NCI-H128 (cell line): ENCODE measurements at regions not wholly inside any gene's neighbourhood (a gene's known extent, or its start where the extent isn't known, plus 50 kb on each side); places are given as distances from the start of the nearest gene placed in this dataset.
"Not testable (repeated sequence)": the region's sequence is repeated elsewhere in the genome, so short reads cannot be mapped to it uniquely, and the experiment has no call there.

Experiments
- DNase-seq: peaks from one replicate; lab custom pipeline; 2025; ENCODE audit not compliant: unreplicated experiment; lab: John Stamatoyannopoulos, UW

- not testable (repeated sequence) for DNase-seq
These were observed 321.0 kb upstream of the FRG1 start for GRCh38 chr4:189619441-189620250.

GRCh38 chr4:189622574-189622973 lies 318.1 kb upstream of the FRG1 start:
- DNase-seq, result not testable (repeated sequence)

DNA sequence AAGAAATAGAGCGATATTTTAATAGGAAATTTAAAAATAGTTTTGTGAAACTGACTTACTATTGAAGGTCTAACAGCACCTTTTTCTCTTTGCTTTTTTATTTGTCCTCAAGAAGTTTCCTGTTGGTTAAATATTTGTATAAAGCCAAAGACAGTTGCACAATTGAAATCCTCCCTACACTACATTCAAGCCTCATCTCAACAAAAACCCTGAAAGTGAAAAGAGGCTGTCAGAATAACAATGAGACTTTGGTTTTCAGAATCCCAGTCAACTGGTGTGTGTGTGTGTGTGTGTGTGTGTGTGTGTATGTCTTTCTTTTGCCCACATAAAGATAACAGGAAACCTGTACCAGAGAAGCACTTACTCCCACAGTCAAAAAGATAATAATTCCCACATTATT lies 313.6 kb upstream of the FRG1 start:
- DNase-seq, result not testable (repeated sequence)

- DNase-seq, result not testable (repeated sequence)
These were observed 310.9 kb upstream of the FRG1 start for GRCh38 chr4:189629733-189630132.

GRCh38 chr4:189630913-189631567 lies 309.6 kb upstream of the FRG1 start:
- DNase-seq, result not testable (repeated sequence)

DNA sequence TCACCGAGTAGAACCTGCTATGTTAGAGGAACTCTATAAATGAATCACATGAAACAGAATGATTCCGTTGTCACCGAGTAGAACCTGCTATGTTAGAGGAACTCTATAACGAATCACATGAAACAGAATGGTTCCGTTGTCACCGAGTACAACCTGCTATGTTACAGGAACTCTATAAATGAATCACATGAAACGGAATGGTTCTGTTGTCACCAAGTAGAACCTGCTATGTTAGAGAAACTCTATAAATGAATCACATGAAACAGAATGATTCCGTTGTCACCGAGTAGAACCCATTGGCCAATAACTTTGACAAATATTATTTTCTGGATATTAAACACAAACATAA lies 309.1 kb upstream of the FRG1 start:
- DNase-seq, result not testable (repeated sequence)

DNA sequence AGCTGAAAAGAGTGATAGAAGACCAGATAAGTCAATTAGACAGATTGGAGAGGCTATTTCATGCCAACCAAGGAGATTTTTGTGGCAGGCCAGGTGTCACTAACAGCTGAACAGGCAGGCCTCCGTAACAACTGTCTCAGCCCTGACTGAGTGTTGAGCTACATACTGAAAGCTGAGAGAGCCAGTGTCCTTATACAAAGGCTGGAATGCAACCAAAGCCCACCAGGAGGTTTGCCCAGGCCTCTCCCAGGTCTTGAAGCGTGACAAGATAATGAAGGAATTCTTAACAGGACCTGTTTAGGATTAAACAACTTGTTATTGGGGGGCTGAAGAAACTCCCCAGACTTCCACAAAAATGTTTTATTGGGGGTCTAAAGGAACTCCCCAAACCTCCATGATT lies 290.2 kb upstream of the FRG1 start:
- not testable (repeated sequence) for DNase-seq

- DNase-seq, result not testable (repeated sequence)
These were observed 287.5 kb upstream of the FRG1 start for GRCh38 chr4:189653130-189653653.

GRCh38 chr4:189653983-189654382 lies 286.7 kb upstream of the FRG1 start:
- not testable (repeated sequence) for DNase-seq

DNA sequence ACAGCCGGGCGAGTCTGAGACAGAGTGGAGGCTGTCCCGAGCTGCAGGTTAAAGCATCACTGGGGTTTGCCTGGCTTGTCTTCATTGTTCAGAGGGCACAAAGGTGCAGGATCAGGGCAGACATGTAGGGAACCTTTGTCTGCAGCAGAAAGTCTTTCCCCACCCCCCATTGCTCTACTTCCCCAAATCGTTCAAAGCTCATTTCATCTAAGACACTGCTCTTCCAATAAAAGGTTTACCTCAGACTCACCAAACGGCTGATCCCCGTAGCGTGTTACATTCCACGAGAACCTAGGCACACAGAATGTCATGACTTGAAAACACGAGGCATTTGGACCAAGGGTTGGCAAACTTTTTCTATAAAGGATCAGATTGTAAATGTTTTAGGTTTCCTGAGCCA lies 286.3 kb upstream of the FRG1 start:
- DNase-seq, result not testable (repeated sequence)

GRCh38 chr4:189655817-189656216 lies 284.9 kb upstream of the FRG1 start:
- DNase-seq, result not testable (repeated sequence)

- DNase-seq, result no peak
These were observed 284.0 kb upstream of the FRG1 start for GRCh38 chr4:189656641-189657040.

DNA sequence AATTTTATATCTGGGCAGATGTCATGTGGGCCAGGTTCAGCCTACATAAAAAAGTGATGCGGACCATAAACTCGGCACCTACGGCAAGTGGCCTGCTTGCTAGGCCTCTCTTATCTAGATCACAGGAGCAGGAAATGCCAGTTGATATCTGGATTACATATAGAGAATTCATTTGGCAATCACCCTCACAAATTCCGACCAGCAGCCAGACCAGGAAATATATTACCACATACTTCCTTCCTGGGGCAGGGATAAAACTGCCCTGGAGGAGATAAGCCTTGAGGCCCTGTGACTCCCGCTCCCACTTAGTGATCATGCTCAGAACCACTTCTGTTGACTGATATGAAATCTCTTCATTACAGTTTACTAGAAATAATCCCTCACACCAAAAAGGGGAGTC lies 282.4 kb upstream of the FRG1 start:
- DNase-seq, result not testable (repeated sequence)

DNA sequence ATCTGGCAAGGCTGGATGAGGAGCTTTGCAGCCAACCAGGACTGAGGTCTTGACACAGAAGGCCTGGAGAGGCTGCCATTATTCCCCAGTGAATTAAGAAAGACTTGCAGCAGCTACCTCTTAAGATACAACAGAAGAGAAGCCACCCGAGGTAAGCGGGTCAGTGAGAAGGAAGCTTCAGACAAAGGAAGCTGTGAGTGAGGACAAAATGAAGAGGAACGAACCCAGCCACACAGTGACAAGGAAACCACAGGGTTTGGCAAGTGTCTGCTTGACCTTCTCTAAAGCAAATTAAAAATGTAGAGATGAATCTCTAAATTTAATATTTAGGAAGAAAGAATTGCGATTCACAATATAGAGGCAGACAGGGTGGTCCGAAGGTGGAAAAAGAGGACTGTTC lies 281.8 kb upstream of the FRG1 start:
- not testable (repeated sequence) for DNase-seq

DNA sequence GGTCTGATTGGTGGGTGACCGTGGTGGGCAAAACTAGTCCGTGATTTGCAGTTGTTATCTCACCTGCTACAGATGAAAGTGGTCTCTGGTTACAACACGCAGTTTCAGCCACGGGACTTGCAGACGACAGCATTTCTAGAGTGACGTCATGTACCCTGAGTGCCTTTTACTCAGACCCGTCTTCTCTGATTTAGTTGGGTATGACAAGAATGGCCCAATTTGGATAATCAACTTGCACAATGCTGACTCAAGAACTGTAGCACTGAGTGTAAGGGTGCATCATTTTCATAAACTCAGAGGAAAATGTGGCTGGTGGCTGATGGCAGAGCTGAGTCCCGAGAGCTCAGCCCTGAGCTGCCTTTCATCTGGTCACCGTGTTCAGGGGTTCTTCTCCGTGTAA lies 281.4 kb upstream of the FRG1 start:
- no peak for DNase-seq

- DNase-seq, result no peak
These were observed 279.8 kb upstream of the FRG1 start for GRCh38 chr4:189660722-189661360.

GRCh38 chr4:189664693-189665250 lies 275.9 kb upstream of the FRG1 start:
- no peak for DNase-seq

GRCh38 chr4:189665712-189666305 lies 274.9 kb upstream of the FRG1 start:
- not testable (repeated sequence) for DNase-seq

GRCh38 chr4:189667386-189667785 lies 273.3 kb upstream of the FRG1 start:
- not testable (repeated sequence) for DNase-seq

DNA sequence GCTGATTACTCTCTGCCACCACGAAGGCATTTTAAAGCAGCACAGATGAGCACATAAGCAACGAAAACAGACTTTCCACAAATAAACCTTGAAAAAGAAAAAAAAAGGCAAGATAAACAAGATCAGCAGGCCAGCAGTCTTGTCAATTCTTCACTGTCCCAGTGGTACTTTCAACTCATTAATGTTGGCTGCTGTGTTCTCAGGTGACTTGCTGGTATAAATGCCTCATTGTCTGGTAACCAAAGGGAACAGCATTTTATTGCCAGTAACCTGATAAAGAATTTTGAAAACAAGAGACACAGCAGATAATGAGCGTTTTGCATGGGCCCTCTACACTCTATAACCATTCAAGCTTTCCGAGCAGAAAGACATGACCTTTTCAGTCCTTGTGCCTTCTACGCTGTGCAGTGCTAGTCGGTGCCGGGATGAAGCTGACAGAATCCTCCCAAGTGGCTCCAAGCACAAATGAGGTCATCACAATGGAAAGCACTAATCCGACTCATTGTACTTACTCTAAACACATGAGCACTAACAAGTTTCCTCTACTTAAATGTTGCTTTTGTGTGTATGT lies 242.9 kb upstream of the FRG1 start:
- not testable (repeated sequence) for DNase-seq

GRCh38 chr4:189703000-189703399 lies 237.7 kb upstream of the FRG1 start:
- not testable (repeated sequence) for DNase-seq
